Prostate gland (tissue), 2 donors: ENCODE measurements at regions not wholly inside any gene's neighbourhood (a gene's known extent, or its start where the extent isn't known, plus 50 kb on each side); places are given as distances from the start of the nearest gene placed in this dataset.

Experiments used
- POLR2A ChIP-seq: fragments of 450-650 bp; IDR thresholded peaks from one replicate; pipeline ENCODE4 v1.6.1; 2016; ENCODE audit warnings: antibody characterized with exemption, mild to moderate bottlenecking
- TF ChIP-seq, protein P1 (sequence below), 4 experiments: fragments of 200-600 bp in 2 of 4; fragments of 450-650 bp in 2 of 4; sonication (generic) in 2 of 4; IDR thresholded peaks; 1 replicate in 3 of 4; 2 replicates in 1 of 4; pipeline ENCODE4 v1.5.1; 2016 to 2019; ENCODE audit warnings: antibody characterized with exemption in 4 of 4, mild to moderate bottlenecking in 2 of 4, moderate library complexity in 2 of 4

DNA sequence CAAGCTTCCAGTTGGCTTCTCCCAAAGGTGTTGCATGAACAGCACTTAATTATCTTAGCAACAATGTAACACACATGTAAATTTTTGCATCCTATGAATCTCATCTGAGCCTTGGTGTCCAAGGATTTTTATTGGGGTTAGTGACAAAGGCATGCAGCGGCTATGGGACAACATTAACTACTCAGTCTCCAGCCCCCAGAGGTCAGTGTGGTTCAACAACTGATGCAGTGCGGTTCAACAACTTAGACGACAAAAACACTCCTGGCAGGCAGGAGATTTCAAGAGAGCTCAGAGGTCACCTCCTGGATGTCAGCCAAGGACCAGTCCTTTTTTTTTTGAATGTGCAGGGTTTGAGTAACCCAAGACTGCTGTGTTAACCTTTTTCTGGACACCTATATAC lies 77.5 kb upstream of the HMCN1 start:
- TF ChIP-seq, protein P1, sequence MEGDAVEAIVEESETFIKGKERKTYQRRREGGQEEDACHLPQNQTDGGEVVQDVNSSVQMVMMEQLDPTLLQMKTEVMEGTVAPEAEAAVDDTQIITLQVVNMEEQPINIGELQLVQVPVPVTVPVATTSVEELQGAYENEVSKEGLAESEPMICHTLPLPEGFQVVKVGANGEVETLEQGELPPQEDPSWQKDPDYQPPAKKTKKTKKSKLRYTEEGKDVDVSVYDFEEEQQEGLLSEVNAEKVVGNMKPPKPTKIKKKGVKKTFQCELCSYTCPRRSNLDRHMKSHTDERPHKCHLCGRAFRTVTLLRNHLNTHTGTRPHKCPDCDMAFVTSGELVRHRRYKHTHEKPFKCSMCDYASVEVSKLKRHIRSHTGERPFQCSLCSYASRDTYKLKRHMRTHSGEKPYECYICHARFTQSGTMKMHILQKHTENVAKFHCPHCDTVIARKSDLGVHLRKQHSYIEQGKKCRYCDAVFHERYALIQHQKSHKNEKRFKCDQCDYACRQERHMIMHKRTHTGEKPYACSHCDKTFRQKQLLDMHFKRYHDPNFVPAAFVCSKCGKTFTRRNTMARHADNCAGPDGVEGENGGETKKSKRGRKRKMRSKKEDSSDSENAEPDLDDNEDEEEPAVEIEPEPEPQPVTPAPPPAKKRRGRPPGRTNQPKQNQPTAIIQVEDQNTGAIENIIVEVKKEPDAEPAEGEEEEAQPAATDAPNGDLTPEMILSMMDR (IDR thresholded peaks at IDR 0.05), result no peak
- no peak for TF ChIP-seq POLR2A
